NB4 (cell line): ENCODE measurements at regions not wholly inside any gene's neighbourhood (a gene's known extent, or its start where the extent isn't known, plus 50 kb on each side); places are given as distances from the start of the nearest gene placed in this dataset.
A peak's percentile ranks its signal among the peaks of the same experiment; 100 is the strongest.
"Not testable (repeated sequence)": the region's sequence is repeated elsewhere in the genome, so short reads cannot be mapped to it uniquely, and the experiment has no call there.

Experiments
- DNase-seq: peaks from one replicate; pipeline ENCODE4 v3.0.0; 2010; ENCODE audit warnings: low read depth
- H3K4me3 ChIP-seq: one replicate; pipeline ENCODE4 v1.5.1; 2011; ENCODE audit warnings: mild to moderate bottlenecking, low read depth, low read length, moderate library complexity
- CTCF ChIP-seq: IDR thresholded peaks from one replicate; pipeline ENCODE4 v1.5.1; 2012; ENCODE audit warnings: low read depth, low read length
- MAX ChIP-seq: IDR thresholded peaks from 2 replicates; pipeline ENCODE4 v1.6.1; 2011; ENCODE audit warnings: low read depth, low read length
- MYC ChIP-seq: IDR thresholded peaks from 2 replicates; pipeline ENCODE4 v1.6.1; 2011; ENCODE audit warnings: low read depth, low read length
- POLR2A ChIP-seq: IDR thresholded peaks from 2 replicates; pipeline ENCODE4 v1.6.1; 2011; ENCODE audit warnings: mild to moderate bottlenecking; ENCODE audit not compliant: insufficient read length; ENCODE audit errors: extremely low read depth

- no peak overlapping the region for H3K4me3 ChIP-seq
- TF ChIP-seq POLR2A, result no peak
- TF ChIP-seq CTCF, result no peak
- no peak for TF ChIP-seq MYC
- no peak for TF ChIP-seq MAX
Observed at GRCh38 chr9:117649126-117649525, 55.1 kb upstream of the TLR4 start.

GRCh38 chr9:117644932-117645636, 59.1 kb upstream of the TLR4 start:
- TF ChIP-seq CTCF (no peak), MYC (no peak), POLR2A (no peak), MAX (no peak)
- no peak for DNase-seq
- no peak overlapping the region for H3K4me3 ChIP-seq

More at GRCh38 chr9:117649126-117649525, 55.1 kb upstream of the TLR4 start:
- DNase-seq, result no peak

- H3K4me3 ChIP-seq, result peak overlapping the region; percentile 35
- no peak for TF ChIP-seq POLR2A
- TF ChIP-seq MAX, result 0 out of 2 replicates have a peak, but pooled peaks have one; percentile 30
- peak; percentile 32; the same call in 1 of the 2 replicates for TF ChIP-seq MYC
- TF ChIP-seq CTCF, result peak; percentile 88
- DNase-seq, result peak; percentile 83
Observed at GRCh38 chr9:117644133-117644931, 59.9 kb upstream of the TLR4 start.

- no peak for DNase-seq
- H3K4me3 ChIP-seq, result no peak overlapping the region
- TF ChIP-seq CTCF (no peak), MAX (no peak), MYC (no peak)
Observed at GRCh38 chr9:117643288-117643654, 60.9 kb upstream of the TLR4 start.

GRCh38 chr9:117642571-117643287, 61.5 kb upstream of the TLR4 start:
- DNase-seq, H3K4me3 ChIP-seq: not testable (repeated sequence)

GRCh38 chr9:117636681-117637080, 67.5 kb upstream of the TLR4 start:
- DNase-seq, result no peak
- TF ChIP-seq POLR2A (no peak), MYC (no peak), CTCF (no peak), MAX (no peak)

More at GRCh38 chr9:117636681-117637080, 67.5 kb upstream of the TLR4 start:
- H3K4me3 ChIP-seq, result no peak overlapping the region
